ENCODE measurements at regions not wholly inside any gene's neighbourhood (a gene's known extent, or its start where the extent isn't known, plus 50 kb on each side); places are given as distances from the start of the nearest gene placed in this dataset.

GRCh38 chr13:24605923-24606372, 74.3 kb upstream of the ATP12A start:
- TF ChIP-seq, protein P1, sequence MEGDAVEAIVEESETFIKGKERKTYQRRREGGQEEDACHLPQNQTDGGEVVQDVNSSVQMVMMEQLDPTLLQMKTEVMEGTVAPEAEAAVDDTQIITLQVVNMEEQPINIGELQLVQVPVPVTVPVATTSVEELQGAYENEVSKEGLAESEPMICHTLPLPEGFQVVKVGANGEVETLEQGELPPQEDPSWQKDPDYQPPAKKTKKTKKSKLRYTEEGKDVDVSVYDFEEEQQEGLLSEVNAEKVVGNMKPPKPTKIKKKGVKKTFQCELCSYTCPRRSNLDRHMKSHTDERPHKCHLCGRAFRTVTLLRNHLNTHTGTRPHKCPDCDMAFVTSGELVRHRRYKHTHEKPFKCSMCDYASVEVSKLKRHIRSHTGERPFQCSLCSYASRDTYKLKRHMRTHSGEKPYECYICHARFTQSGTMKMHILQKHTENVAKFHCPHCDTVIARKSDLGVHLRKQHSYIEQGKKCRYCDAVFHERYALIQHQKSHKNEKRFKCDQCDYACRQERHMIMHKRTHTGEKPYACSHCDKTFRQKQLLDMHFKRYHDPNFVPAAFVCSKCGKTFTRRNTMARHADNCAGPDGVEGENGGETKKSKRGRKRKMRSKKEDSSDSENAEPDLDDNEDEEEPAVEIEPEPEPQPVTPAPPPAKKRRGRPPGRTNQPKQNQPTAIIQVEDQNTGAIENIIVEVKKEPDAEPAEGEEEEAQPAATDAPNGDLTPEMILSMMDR (IDR thresholded peaks at IDR 0.05): no peak
- TF ChIP-seq, protein P2, sequence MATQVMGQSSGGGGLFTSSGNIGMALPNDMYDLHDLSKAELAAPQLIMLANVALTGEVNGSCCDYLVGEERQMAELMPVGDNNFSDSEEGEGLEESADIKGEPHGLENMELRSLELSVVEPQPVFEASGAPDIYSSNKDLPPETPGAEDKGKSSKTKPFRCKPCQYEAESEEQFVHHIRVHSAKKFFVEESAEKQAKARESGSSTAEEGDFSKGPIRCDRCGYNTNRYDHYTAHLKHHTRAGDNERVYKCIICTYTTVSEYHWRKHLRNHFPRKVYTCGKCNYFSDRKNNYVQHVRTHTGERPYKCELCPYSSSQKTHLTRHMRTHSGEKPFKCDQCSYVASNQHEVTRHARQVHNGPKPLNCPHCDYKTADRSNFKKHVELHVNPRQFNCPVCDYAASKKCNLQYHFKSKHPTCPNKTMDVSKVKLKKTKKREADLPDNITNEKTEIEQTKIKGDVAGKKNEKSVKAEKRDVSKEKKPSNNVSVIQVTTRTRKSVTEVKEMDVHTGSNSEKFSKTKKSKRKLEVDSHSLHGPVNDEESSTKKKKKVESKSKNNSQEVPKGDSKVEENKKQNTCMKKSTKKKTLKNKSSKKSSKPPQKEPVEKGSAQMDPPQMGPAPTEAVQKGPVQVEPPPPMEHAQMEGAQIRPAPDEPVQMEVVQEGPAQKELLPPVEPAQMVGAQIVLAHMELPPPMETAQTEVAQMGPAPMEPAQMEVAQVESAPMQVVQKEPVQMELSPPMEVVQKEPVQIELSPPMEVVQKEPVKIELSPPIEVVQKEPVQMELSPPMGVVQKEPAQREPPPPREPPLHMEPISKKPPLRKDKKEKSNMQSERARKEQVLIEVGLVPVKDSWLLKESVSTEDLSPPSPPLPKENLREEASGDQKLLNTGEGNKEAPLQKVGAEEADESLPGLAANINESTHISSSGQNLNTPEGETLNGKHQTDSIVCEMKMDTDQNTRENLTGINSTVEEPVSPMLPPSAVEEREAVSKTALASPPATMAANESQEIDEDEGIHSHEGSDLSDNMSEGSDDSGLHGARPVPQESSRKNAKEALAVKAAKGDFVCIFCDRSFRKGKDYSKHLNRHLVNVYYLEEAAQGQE (IDR thresholded peaks at IDR 0.05; ENCODE audit: insufficient read depth in 1 of 2, low read depth in 2 of 2, low read length in 1 of 2): no peak
